Spleen (tissue), 11 donors: ENCODE measurements at regions not wholly inside any gene's neighbourhood (a gene's known extent, or its start where the extent isn't known, plus 50 kb on each side); places are given as distances from the start of the nearest gene placed in this dataset.

ENCODE experiments used
- DNase-seq: peaks from one replicate; pipeline ENCODE4 v3.0.0-alpha.2; 2020
- H3K27ac ChIP-seq, 8 donors: fragments of 200-600 bp; sonication (generic) in 7 of 8; 1 replicate in 4 of 8; 2 replicates in 4 of 8; pipeline versions ENCODE4 v1.5.0 to v1.8.0; 2016 to 2021; ENCODE audit warnings: inconsistent platforms in 4 of 8, mild to moderate bottlenecking in 4 of 8, moderate library complexity in 1 of 8
- H3K27me3 ChIP-seq, 7 donors: fragments of 200-600 bp; sonication (generic) in 6 of 7; replicated peaks in 1 of 7; 1 replicate in 4 of 7; 2 replicates in 3 of 7; pipeline versions ENCODE4 v1.5.0 to v1.8.0; 2016 to 2021; ENCODE audit warnings: inconsistent platforms in 3 of 7, mild to moderate bottlenecking in 1 of 7
- H3K36me3 ChIP-seq, 6 donors: fragments of 200-600 bp; sonication (generic) in 5 of 6; 1 replicate in 4 of 6; 2 replicates in 2 of 6; pipeline versions ENCODE4 v1.5.0 to v1.8.0; 2016 to 2021; ENCODE audit warnings: inconsistent platforms in 2 of 6
- H3K4me1 ChIP-seq, 6 donors: fragments of 200-600 bp; sonication (generic) in 5 of 6; 1 replicate in 3 of 6; 2 replicates in 3 of 6; pipeline versions ENCODE4 v1.5.0 to v1.8.0; 2016 to 2021; ENCODE audit warnings: inconsistent platforms in 3 of 6
- H3K4me3 ChIP-seq, 8 donors: fragments of 200-600 bp; sonication (generic) in 7 of 8; 1 replicate in 4 of 8; 2 replicates in 4 of 8; pipeline versions ENCODE4 v1.5.0 to v1.8.0; 2016 to 2021; ENCODE audit warnings: inconsistent platforms in 4 of 8, mild to moderate bottlenecking in 4 of 8, moderate library complexity in 2 of 8
- H3K9me3 ChIP-seq, 8 donors: fragments of 200-600 bp; sonication (generic) in 7 of 8; 1 replicate in 4 of 8; 2 replicates in 4 of 8; pipeline versions ENCODE4 v1.5.0 to v1.8.0; 2016 to 2021; ENCODE audit warnings: inconsistent platforms in 4 of 8
- POLR2A ChIP-seq, 3 donors: fragments of 450-650 bp; IDR thresholded peaks; one replicate each; pipeline ENCODE4 v1.5.1; 2017; ENCODE audit warnings: antibody characterized with exemption in 3 of 3, mild to moderate bottlenecking in 1 of 3
- POLR2AphosphoS5 ChIP-seq, 3 donors: sonication (generic); formaldehyde crosslinking; IDR thresholded peaks; one replicate each; pipeline ENCODE4 v1.5.1; 2017; ENCODE audit warnings: antibody characterized with exemption in 3 of 3
- WGBS, 5 donors: extraction: QIAGEN DNeasy Blood & Tissue Kit in 3 of 5; methylation state at CpG; one replicate each; pipeline versions ENCODE4 v1.1.5 to v1.1.7; 2013 to 2018; 5-methylcytosine and 5-hydroxymethylcytosine counted together
- intact Hi-C: fragments of 100-400 bp; cut with DNase I; formaldehyde crosslinking; loops from one replicate; pipeline ENCODE4 v1.15.0; 2023; ENCODE audit warnings: low total_unique reads
- TF ChIP-seq, protein P1 (sequence below), 11 experiments: fragments of 200-600 bp in 7 of 11; fragments of 450-650 bp in 4 of 11; sonication (generic) in 4 of 11; IDR thresholded peaks in 8 of 11; conservative IDR thresholded peaks in 3 of 11; 1 replicate in 7 of 11; 2 replicates in 4 of 11; pipeline versions ENCODE4 v1.4.0 to v1.8.0; 2016 to 2021; ENCODE audit warnings: antibody characterized with exemption in 11 of 11, inconsistent platforms in 4 of 11, mild to moderate bottlenecking in 1 of 11
- donor health status: healthy with polysubstance abuse.
- donor health status: DM: no; HTN: no; CAD: no; lungs with moderate emphysema.
- donor health status: DM: no; HTN: no; CAD: no.
- donor health status: Bipolar disorder and iron deficiency.
- donor health status: healthy.
- donor health status: DM: no; HTN: no; CAD: no.
- donor health status: DM: yes; HTN: yes; CAD: no.

DNA sequence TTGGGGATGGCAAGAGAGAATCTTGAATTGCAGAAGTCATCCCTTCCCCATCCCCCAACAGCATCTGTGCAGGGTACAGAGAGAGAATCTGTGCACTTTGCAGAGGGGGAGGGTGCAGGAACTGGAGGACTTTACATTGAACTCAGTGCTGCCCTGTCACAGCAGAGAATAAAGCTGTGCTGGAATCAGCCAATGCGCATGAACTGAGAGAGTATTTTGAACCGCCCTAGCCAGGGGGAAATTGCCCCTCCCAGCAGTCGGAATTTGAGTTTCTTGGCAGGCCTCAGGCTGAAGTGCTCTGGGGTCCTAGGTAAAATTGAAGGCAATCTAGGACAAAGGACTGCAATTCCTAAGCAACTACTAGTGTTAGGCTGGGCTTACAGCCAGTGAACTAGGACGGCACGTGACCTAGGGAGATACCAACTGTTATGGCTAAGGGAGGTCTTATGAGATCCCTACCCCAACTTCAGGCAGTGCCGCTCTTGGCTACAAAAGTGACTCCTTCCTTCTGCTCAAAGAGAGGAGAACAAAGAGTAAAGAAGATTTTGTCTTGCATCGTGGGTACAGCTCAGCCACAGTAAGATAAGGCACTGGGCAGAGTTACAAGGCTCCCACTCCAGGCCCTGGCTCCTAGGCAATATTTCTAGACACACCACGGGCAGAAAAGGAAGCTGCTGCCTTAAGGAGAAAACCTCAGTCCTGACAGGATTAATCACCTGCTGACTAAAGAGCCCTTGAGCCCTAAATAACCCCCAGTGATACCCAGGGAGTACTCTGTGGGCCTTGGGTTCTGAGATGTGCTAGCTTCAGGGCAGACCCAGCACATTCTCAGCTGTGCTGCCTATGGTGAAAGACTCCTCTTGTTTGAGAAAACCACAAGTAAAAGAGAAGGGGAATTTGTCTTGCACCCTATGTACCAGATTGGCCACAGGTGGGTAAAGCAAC, 300.5 kb upstream of the ALCAM start:
- Histone ChIP-seq H3K9me3 (no peaks in the 10 kb centered on the region), H3K4me3 (no peak overlapping the region), H3K27ac (no peak overlapping the region), H3K36me3 (no peaks in the 10 kb centered on the region), H3K4me1 (no peaks in the 10 kb centered on the region), H3K27me3 (no peaks in the 10 kb centered on the region)
- intact Hi-C loops, result no loop called here
- TF ChIP-seq POLR2A (IDR thresholded peaks at IDR 0.05), result no peak
- TF ChIP-seq, protein P1, sequence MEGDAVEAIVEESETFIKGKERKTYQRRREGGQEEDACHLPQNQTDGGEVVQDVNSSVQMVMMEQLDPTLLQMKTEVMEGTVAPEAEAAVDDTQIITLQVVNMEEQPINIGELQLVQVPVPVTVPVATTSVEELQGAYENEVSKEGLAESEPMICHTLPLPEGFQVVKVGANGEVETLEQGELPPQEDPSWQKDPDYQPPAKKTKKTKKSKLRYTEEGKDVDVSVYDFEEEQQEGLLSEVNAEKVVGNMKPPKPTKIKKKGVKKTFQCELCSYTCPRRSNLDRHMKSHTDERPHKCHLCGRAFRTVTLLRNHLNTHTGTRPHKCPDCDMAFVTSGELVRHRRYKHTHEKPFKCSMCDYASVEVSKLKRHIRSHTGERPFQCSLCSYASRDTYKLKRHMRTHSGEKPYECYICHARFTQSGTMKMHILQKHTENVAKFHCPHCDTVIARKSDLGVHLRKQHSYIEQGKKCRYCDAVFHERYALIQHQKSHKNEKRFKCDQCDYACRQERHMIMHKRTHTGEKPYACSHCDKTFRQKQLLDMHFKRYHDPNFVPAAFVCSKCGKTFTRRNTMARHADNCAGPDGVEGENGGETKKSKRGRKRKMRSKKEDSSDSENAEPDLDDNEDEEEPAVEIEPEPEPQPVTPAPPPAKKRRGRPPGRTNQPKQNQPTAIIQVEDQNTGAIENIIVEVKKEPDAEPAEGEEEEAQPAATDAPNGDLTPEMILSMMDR (IDR thresholded peaks at IDR 0.05 in 8 of 11, conservative IDR thresholded peaks at IDR 0.05 in 3 of 11), result no peak
- no peak for TF ChIP-seq POLR2AphosphoS5 (IDR thresholded peaks at IDR 0.05)
- 76 to 84% (median 78%) methylated on average over 7 to 8 of the region's 8 CpGs for WGBS, 5 donors
- DNase-seq, result no peak

DNA sequence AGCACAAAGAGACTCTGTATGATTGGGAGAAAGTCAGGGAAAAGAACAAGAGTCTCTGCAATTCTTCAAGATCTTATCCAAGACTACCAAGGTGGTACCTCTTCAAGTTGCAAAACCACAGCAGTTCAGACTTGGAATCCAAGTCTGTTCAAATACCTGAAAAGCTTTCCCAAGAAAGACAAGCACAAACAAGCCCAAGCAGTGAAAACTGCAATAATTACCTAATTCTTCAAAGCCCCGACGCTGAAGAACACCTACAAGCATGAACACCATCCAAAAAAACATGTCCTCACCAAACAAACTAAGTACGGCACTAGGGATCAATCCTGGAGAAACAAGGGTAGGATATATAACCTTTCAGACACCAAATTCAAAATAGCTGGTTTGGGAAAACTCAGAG, 299.3 kb upstream of the ALCAM start:
- Histone ChIP-seq H3K36me3 (no peaks in the 10 kb centered on the region), H3K27ac (no peak overlapping the region), H3K9me3 (no peaks in the 10 kb centered on the region), H3K4me3 (no peak overlapping the region), H3K27me3 (no peaks in the 10 kb centered on the region), H3K4me1 (no peaks in the 10 kb centered on the region)
- TF ChIP-seq, protein P1 (IDR thresholded peaks at IDR 0.05 in 8 of 11, conservative IDR thresholded peaks at IDR 0.05 in 3 of 11), result no peak
- TF ChIP-seq POLR2A (IDR thresholded peaks at IDR 0.05) (no peak), POLR2AphosphoS5 (IDR thresholded peaks at IDR 0.05) (no peak)
- intact Hi-C loops, result no loop called here
- no peak for DNase-seq
- WGBS, 5 donors, result 75 to 97% (median 87%) methylated on average over 3 of the region's 3 CpGs

DNA sequence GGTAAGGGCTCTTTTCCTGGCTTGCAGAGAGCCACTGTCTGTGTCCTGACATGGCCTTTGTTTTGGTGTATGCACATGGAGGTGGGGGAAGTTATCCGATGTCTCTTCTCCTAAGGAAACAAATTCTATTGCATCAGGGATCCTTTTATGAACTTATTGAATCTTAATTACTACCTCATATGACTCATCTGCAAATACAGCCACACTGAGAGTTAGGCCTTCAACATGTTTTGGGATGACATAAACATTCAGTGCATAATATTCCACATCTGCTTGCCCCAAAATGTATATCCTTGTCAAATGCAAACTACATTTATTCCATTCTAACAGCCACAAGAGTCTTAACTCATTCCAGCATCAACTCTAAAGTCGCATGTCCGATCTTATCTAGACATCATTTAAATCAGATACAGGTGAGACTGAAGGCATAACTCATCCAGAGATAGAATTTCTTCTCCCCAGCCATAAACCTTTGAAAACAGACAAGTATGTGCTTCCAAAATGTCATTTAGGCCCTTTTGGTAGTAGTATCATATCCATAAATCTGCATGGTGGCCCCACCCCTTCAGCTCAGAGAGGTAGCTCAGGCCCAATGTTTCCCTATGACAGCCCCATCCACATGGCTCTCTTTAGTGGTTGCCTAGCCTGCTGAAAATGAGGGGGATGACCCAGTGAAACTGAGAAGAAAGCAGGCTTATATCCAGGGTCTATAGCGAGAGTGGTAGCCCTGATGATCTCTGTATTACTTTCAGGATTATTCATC, 289.5 kb upstream of the ALCAM start:
- peaks cover 0 to 8% (median 0%) of the 10 kb centered on the region in 8 donors for H3K9me3 ChIP-seq
- DNase-seq, result no peak
- H3K27ac ChIP-seq, result no peak overlapping the region
- H3K27me3 ChIP-seq, result no peaks in the 10 kb centered on the region
- TF ChIP-seq POLR2AphosphoS5 (IDR thresholded peaks at IDR 0.05) (no peak), POLR2A (IDR thresholded peaks at IDR 0.05) (no peak)
- TF ChIP-seq, protein P1 (IDR thresholded peaks at IDR 0.05 in 8 of 11, conservative IDR thresholded peaks at IDR 0.05 in 3 of 11), result no peak
- H3K4me3 ChIP-seq, result no peak overlapping the region
- WGBS, 5 donors, result 83 to 94% (median 90%) methylated on average over 4 of the region's 4 CpGs
- intact Hi-C loops, result no loop called here
- H3K36me3 ChIP-seq, result no peaks in the 10 kb centered on the region
- H3K4me1 ChIP-seq, result no peaks in the 10 kb centered on the region

DNA sequence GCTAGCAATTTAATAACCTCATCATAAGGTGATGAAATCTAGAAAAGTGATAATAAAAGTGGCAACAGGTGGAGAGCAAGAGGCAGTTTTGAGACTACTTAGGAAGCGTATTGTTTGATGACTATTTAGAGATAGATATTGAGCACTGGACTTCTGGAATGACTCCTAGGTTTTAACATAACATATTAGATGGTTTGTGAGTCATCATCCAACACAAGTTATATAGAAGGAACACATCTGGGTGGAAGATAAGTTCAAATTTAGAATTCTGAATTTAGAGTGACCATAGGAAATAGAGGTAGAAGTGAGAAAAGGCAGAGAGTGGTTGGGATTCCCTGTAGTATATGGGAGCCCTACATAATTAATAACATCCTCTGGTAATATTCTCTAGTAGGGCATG, 282.8 kb upstream of the ALCAM start:
- intact Hi-C loops, result no loop called here
- Histone ChIP-seq H3K9me3 (peaks cover 0 to 2% (median 0%) of the 10 kb centered on the region in 8 donors), H3K4me1 (no peaks in the 10 kb centered on the region), H3K27ac (no peak overlapping the region), H3K36me3 (no peaks in the 10 kb centered on the region), H3K4me3 (no peak overlapping the region), H3K27me3 (no peaks in the 10 kb centered on the region)
- WGBS, 5 donors, result 82 to 93% (median 91%) methylated on average over 1 of the region's 1 CpG
- no peak for DNase-seq
- TF ChIP-seq POLR2AphosphoS5 (IDR thresholded peaks at IDR 0.05) (no peak), POLR2A (IDR thresholded peaks at IDR 0.05) (no peak)
- TF ChIP-seq, protein P1 (IDR thresholded peaks at IDR 0.05 in 8 of 11, conservative IDR thresholded peaks at IDR 0.05 in 3 of 11), result no peak
